ENCODE measurements at regions not wholly inside any gene's neighbourhood (a gene's known extent, or its start where the extent isn't known, plus 50 kb on each side); places are given as distances from the start of the nearest gene placed in this dataset.

- TF ChIP-seq GATA2 (IDR thresholded peaks at IDR 0.05; ENCODE audit: low read depth, low read length) (no peak), GATA3 (IDR thresholded peaks at IDR 0.05; ENCODE audit: low read depth, low read length) (no peak)
Measured at GRCh38 chr2:104447831-104448434, 406.0 kb upstream of the POU3F3 start.
